ENCODE measurements at regions not wholly inside any gene's neighbourhood (a gene's known extent, or its start where the extent isn't known, plus 50 kb on each side); places are given as distances from the start of the nearest gene placed in this dataset.

DNA sequence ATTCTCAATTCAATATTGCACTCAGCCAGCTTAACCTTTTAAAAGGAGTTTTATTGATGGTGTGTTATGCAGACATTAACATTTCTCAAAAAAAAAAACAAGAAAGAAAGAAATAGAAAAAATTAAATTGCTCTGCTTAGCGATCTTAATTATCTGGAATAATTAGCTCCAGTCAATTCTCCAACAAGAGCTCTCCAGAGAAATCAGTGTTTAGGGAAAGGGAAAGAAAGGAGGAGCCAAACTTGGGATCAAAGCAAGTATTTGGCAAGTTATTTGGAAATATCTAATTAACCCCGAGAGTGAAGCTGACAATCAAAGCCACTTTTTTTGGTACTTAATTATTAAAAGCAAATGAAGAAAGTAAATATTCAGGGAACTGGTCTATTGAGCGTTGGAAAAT, 60.7 kb upstream of the CAMK1G start:
- H3K4me1 ChIP-seq = no peaks in the 10 kb centered on the region
- no peak overlapping the region for H3K27ac ChIP-seq
- no peaks in the 10 kb centered on the region for H3K36me3 ChIP-seq
- no peaks in the 10 kb centered on the region for H3K27me3 ChIP-seq
- no peak for TF ChIP-seq POLR2AphosphoS5 (IDR thresholded peaks at IDR 0.05)
- TF ChIP-seq POLR2A (IDR thresholded peaks at IDR 0.05) = no peak
- TF ChIP-seq CTCF (IDR thresholded peaks at IDR 0.05) = no peak
- no peak for TF ChIP-seq EP300 (IDR thresholded peaks at IDR 0.05)
- no peaks in the 10 kb centered on the region for H3K9me3 ChIP-seq
- DNase-seq = no peak
- intact Hi-C loops (cut with DNase I) = no loop called here
- 73 to 78% methylated on average over 3 of the region's 3 CpGs for WGBS, 2 donors
- H3K4me3 ChIP-seq = no peak overlapping the region

DNA sequence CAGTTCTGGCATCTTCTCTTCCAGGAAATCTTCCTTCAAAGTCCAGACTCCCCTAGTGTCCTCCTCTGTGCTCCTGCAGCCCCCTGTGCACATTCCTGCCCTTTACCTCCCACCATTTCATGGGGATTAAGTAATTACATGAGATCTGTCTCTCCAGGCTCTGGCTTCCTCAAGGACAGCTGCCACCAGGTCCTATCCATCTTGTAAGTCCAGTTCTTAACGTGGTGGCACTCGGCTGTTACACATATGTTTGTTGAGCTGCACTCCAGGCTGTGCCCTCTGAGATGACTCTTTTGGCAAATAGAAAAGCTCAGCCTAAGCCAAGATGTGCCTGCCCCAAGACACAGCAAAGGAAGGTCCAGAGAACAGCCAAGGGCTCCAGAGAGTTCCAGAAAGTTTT, 57.4 kb upstream of the CAMK1G start:
- intact Hi-C loops (cut with DNase I) = no loop called here
- no peaks in the 10 kb centered on the region for H3K4me1 ChIP-seq
- H3K4me3 ChIP-seq = no peak overlapping the region
- TF ChIP-seq POLR2A (IDR thresholded peaks at IDR 0.05) = no peak
- TF ChIP-seq EP300 (IDR thresholded peaks at IDR 0.05) = no peak
- no peak for TF ChIP-seq POLR2AphosphoS5 (IDR thresholded peaks at IDR 0.05)
- TF ChIP-seq CTCF (IDR thresholded peaks at IDR 0.05) = no peak
- no peaks in the 10 kb centered on the region for H3K27me3 ChIP-seq
- no peak for DNase-seq
- no peaks in the 10 kb centered on the region for H3K9me3 ChIP-seq
- 49 to 69% methylated on average over 2 of the region's 2 CpGs for WGBS, 2 donors
- no peaks in the 10 kb centered on the region for H3K36me3 ChIP-seq
- no peak overlapping the region for H3K27ac ChIP-seq

- Histone ChIP-seq H3K36me3 (no peaks in the 10 kb centered on the region), H3K4me1 (no peaks in the 10 kb centered on the region), H3K4me3 (no peak overlapping the region), H3K9me3 (no peaks in the 10 kb centered on the region), H3K27ac (no peak overlapping the region), H3K27me3 (no peaks in the 10 kb centered on the region)
- DNase-seq = no peak
- WGBS, 2 donors = 86 to 92% methylated on average over 2 of the region's 2 CpGs
- intact Hi-C loops (cut with DNase I) = no loop called here
- TF ChIP-seq POLR2A (IDR thresholded peaks at IDR 0.05) = no peak
- no peak for TF ChIP-seq EP300 (IDR thresholded peaks at IDR 0.05)
- TF ChIP-seq CTCF (IDR thresholded peaks at IDR 0.05) = no peak
- no peak for TF ChIP-seq POLR2AphosphoS5 (IDR thresholded peaks at IDR 0.05)
Observed at GRCh38 chr1:209527372-209527771, 56.1 kb upstream of the CAMK1G start.

DNA sequence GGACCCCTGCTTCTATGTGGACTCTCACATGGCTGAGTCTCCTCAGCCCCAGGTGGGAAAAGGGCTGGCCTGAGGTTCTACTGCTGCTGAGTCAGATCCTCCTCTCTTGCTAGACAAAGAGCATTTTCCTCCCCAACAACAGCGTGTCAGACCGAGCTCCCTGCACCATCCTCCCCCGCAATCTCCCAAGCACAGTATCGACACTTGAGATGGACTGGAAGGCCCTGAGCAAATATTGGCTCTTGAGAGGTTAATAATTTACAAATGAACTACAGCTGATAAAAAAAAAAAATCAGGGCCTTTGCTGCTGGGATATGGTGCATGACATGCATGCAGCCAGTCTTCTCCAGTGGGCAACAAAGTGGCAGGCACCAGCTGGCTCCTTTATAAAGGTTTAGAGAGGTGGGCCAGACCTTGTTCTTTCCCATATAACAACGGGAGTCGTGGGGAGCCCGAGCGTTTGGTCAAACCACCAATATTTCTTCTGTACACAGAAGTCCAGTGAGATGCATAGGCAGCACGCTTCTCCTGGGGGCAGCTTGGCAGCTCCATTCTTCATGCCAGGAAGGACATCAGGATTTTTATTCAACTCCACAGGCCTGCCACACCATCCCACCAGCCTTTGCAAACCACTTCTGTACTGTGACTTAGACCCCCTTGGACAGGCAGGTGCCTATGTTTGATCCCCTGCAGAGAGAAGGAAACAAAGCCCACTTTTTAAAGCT, 55.4 kb upstream of the CAMK1G start:
- Histone ChIP-seq H3K27ac (no peak overlapping the region), H3K36me3 (no peaks in the 10 kb centered on the region), H3K4me3 (no peak overlapping the region), H3K27me3 (no peaks in the 10 kb centered on the region), H3K4me1 (no peaks in the 10 kb centered on the region), H3K9me3 (no peaks in the 10 kb centered on the region)
- WGBS, 2 donors = 21 to 64% methylated on average over 9 of the region's 9 CpGs
- intact Hi-C loops (cut with DNase I) = no loop called here
- no peak for DNase-seq
- no peak for TF ChIP-seq POLR2A (IDR thresholded peaks at IDR 0.05)
- no peak for TF ChIP-seq EP300 (IDR thresholded peaks at IDR 0.05)
- no peak for TF ChIP-seq CTCF (IDR thresholded peaks at IDR 0.05)
- TF ChIP-seq POLR2AphosphoS5 (IDR thresholded peaks at IDR 0.05) = no peak

DNA sequence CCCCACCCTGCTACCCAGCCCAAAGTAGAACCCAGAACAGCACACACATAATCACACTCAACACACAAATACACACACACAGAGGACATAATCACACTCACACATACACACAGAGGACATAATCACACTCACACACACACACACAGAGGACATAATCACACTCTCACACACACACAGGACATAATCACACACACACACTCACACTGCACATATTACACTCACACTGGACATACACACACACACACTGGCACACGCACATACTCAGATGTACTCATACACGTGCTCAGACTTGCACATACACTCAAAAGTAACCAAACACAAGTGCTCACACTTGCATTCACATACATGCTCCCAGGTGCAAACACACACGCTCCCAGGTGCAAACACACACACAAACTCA, 54.3 kb upstream of the CAMK1G start:
- 67 to 80% methylated on average over 3 of the region's 3 CpGs for WGBS, 2 donors
- no peaks in the 10 kb centered on the region for H3K4me1 ChIP-seq
- no peaks in the 10 kb centered on the region for H3K36me3 ChIP-seq
- no peak for DNase-seq
- no peaks in the 10 kb centered on the region for H3K27me3 ChIP-seq
- TF ChIP-seq POLR2A (IDR thresholded peaks at IDR 0.05) (no peak), CTCF (IDR thresholded peaks at IDR 0.05) (no peak), EP300 (IDR thresholded peaks at IDR 0.05) (no peak)
- no peak overlapping the region for H3K27ac ChIP-seq
- intact Hi-C loops (cut with DNase I) = no loop called here
- no peaks in the 10 kb centered on the region for H3K9me3 ChIP-seq
- H3K4me3 ChIP-seq = no peak overlapping the region

All from sigmoid colon (tissue), 6 donors.